Activated B cell treated with CpG ODN at 0.5 μM for 24 hours (primary cell): ENCODE measurements at regions not wholly inside any gene's neighbourhood (a gene's known extent, or its start where the extent isn't known, plus 50 kb on each side); places are given as distances from the start of the nearest gene placed in this dataset.

Source experiments
- ATAC-seq: fragments of 200-7000 bp; cut with Tn5 transposase; one replicate; pipeline ENCODE4 v1.10.0; 2021; ENCODE audit warnings: low read depth, mild to moderate bottlenecking, moderate library complexity
- CTCF ChIA-PET: fragments of 350-600 bp; sonication (Branson Sonifier 250); formaldehyde crosslinking; loops from one replicate; lab custom pipeline; 2021; ENCODE audit warnings: antibody characterized with exemption; lab: Charles Lee
- POLR2A ChIA-PET: fragments of 350-600 bp; sonication (Branson Sonifier 250); formaldehyde crosslinking; loops from one replicate; lab custom pipeline; 2021; ENCODE audit warnings: antibody characterized with exemption; lab: Charles Lee
- DNase-seq: peaks from one replicate; pipeline ENCODE4 v3.0.0; 2022
- H3K27ac Mint-ChIP-seq: one replicate; pipeline ENCODE4 v1.8.0; 2020; ENCODE audit warnings: mixed read lengths
- H3K27me3 Mint-ChIP-seq: one replicate; pipeline ENCODE4 v1.8.0; 2021; ENCODE audit warnings: mixed read lengths
- H3K36me3 Mint-ChIP-seq: one replicate; pipeline ENCODE4 v1.8.0; 2021; ENCODE audit warnings: low read depth, mixed read lengths
- H3K4me1 Mint-ChIP-seq: one replicate; pipeline ENCODE4 v1.8.0; 2021; ENCODE audit warnings: mixed read lengths
- H3K4me3 Mint-ChIP-seq: one replicate; pipeline ENCODE4 v1.8.0; 2020; ENCODE audit warnings: mild to moderate bottlenecking, mixed read lengths
- H3K9me3 Mint-ChIP-seq: one replicate; pipeline ENCODE4 v1.8.0; 2020; ENCODE audit warnings: mixed read lengths
- CTCF ChIP-seq: fragments of 200-600 bp; IDR thresholded peaks from one replicate; pipeline ENCODE4 v1.8.0; 2022; ENCODE audit warnings: antibody characterized with exemption, mild to moderate bottlenecking
- intact Hi-C: fragments of 100-400 bp; cut with micrococcal nuclease; formaldehyde crosslinking; loops from one replicate; pipeline ENCODE4 v1.15.1; 2024

DNA sequence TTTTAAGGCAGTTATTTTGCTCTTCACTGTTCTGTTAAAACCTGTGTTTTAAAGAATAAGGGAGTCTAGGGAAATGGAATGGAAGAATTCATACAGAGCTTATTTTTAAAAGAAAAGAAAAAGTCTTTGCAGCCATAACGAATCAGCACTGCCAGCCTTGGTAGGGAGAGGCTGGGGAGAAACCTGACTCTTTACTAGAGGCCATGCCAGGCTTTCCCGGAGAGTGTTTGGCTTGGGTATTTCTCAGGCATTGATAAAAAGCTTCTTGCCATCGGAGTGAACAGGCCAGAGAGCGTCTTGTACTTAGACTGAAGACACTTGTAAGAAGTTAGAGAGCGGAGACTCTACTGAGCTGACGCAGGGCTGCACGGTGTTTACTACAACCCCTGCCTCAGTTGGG lies 72.7 kb upstream of the NFIL3 start:
- no peak for ATAC-seq
- Mint-ChIP-seq H3K4me3 (no peak overlapping the region), H3K9me3 (no peaks in the 10 kb centered on the region), H3K36me3 (no peaks in the 10 kb centered on the region), H3K27ac (no peak overlapping the region), H3K27me3 (peaks cover 17% of the 10 kb centered on the region), H3K4me1 (no peaks in the 10 kb centered on the region)
- intact Hi-C loops, result no loop called here
- ChIA-PET CTCF (no interaction called here), POLR2A (no interaction called here)
- DNase-seq, result no peak
- no peak for TF ChIP-seq CTCF

DNA sequence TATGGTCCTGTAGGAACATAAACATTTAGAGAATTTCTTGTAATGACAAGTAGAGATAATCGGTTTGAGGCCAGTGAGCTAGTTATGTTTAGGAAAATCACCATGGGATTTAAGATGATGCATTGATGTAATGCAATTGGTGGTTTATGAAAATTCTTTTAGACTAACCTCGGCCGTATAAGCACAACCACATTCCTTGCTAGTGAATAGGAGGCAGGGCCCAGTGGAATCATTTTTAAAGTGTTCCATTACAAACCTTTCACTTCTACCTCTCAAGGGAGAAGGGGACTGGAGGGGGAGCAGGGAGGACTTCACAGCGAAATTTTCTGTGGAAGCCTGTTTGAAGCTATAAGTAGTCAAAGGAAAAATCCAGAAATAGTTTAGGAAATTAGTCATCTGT lies 71.8 kb upstream of the NFIL3 start:
- Mint-ChIP-seq H3K27ac (no peak overlapping the region), H3K4me3 (no peak overlapping the region), H3K27me3 (peaks cover 20% of the 10 kb centered on the region), H3K9me3 (no peaks in the 10 kb centered on the region), H3K36me3 (no peaks in the 10 kb centered on the region), H3K4me1 (no peaks in the 10 kb centered on the region)
- ChIA-PET CTCF (no interaction called here), POLR2A (interaction anchor here (0.7 to 1.0 kb wide), 2 partner anchors 70 to 1258 kb away, joined by 3 read pairs; no protein-coding TSS in a partner anchor)
- TF ChIP-seq CTCF, result no peak
- intact Hi-C loops, result no loop called here
- DNase-seq (no peak), ATAC-seq (no peak)

GRCh38 chr9:91494751-91495150 lies 71.1 kb upstream of the NFIL3 start:
- CTCF ChIA-PET, result no interaction called here
- no peak for TF ChIP-seq CTCF
- no peaks in the 10 kb centered on the region for H3K36me3 Mint-ChIP-seq
- no peak overlapping the region for H3K4me3 Mint-ChIP-seq
- intact Hi-C loops, result no loop called here
- no peak overlapping the region for H3K27ac Mint-ChIP-seq
- ATAC-seq (no peak), DNase-seq (no peak)
- POLR2A ChIA-PET, result interaction anchor here (1.0 kb wide), 1 partner anchor 69 kb away, joined by 3 read pairs; no protein-coding TSS in a partner anchor
- H3K4me1 Mint-ChIP-seq, result no peaks in the 10 kb centered on the region
- peaks cover 20% of the 10 kb centered on the region for H3K27me3 Mint-ChIP-seq
- no peaks in the 10 kb centered on the region for H3K9me3 Mint-ChIP-seq

DNA sequence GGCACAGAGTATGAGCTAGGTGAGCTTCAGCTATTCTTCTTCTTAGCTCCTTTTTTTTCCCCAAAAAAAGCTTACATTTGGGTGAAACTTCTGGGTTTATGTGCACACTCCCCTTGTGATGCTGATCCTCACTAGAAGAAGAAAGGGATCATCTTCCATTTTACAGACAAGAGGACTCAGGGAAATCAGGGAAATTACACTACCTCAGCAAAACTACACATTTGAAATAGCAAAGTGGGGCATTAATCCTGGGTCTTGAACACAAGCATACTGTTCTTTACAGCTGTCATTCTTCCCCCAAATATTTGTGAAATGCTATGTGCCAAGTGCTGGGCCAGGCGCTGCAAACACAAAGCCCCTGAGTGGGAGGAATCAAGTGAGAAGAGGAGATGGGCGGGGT lies 68.6 kb upstream of the NFIL3 start:
- peaks cover 19% of the 10 kb centered on the region for H3K27me3 Mint-ChIP-seq
- CTCF ChIA-PET, result no interaction called here
- no peaks in the 10 kb centered on the region for H3K9me3 Mint-ChIP-seq
- no peak overlapping the region for H3K27ac Mint-ChIP-seq
- DNase-seq, result no peak
- H3K36me3 Mint-ChIP-seq, result no peaks in the 10 kb centered on the region
- H3K4me1 Mint-ChIP-seq, result no peaks in the 10 kb centered on the region
- no peak for ATAC-seq
- TF ChIP-seq CTCF, result no peak
- POLR2A ChIA-PET, result no interaction called here
- no peak overlapping the region for H3K4me3 Mint-ChIP-seq
- intact Hi-C loops, result no loop called here

- DNase-seq, result no peak
- Mint-ChIP-seq H3K9me3 (no peaks in the 10 kb centered on the region), H3K4me3 (no peak overlapping the region), H3K4me1 (no peaks in the 10 kb centered on the region), H3K27ac (no peak overlapping the region), H3K36me3 (no peaks in the 10 kb centered on the region), H3K27me3 (peaks cover 19% of the 10 kb centered on the region)
- no peak for TF ChIP-seq CTCF
- intact Hi-C loops, result no loop called here
- CTCF ChIA-PET, result no interaction called here
- POLR2A ChIA-PET, result no interaction called here
- no peak for ATAC-seq
Observed at GRCh38 chr9:91491624-91492023, 68.0 kb upstream of the NFIL3 start.
